H1 (cell line): ENCODE measurements at regions not wholly inside any gene's neighbourhood (a gene's known extent, or its start where the extent isn't known, plus 50 kb on each side); places are given as distances from the start of the nearest gene placed in this dataset.

Experiments
- CTCF ChIA-PET: fragments of 300-600 bp; sonication (Branson Sonifier 250); formaldehyde crosslinking; loops from one replicate; lab custom pipeline; 2021; ENCODE audit not compliant: partially characterized antibody; lab: Charles Lee
- POLR2A ChIA-PET: fragments of 300-600 bp; sonication (Branson Sonifier 250); formaldehyde crosslinking; loops from one replicate; lab custom pipeline; 2021; ENCODE audit warnings: inconsistent platforms; ENCODE audit not compliant: partially characterized antibody; lab: Charles Lee
- DNase-seq, 2 experiments: peaks; one replicate each; pipeline versions ENCODE4 v3.0.0 to v3.0.0-alpha.2; 2010 to 2022; ENCODE audit warnings: low spot score in 2 of 2, low read depth in 1 of 2, mixed read lengths in 1 of 2
- FAIRE-seq: peaks from 2 replicates; lab custom pipeline; 2011; peaks lifted over from hg19 to GRCh38; lab: Jason Lieb, UNC
- H2AFZ ChIP-seq: 2 replicates; pipeline ENCODE4 v1.8.1; 2012; ENCODE audit warnings: low read length, inconsistent platforms
- H2AK5ac ChIP-seq: 2 replicates; pipeline ENCODE4 v1.6.1; 2013; ENCODE audit warnings: low read depth, low read length
- H2BK120ac ChIP-seq: replicated peaks from 2 replicates; pipeline ENCODE3; 2013; ENCODE audit warnings: low read depth, low read length, inconsistent platforms
- H2BK12ac ChIP-seq: 2 replicates; pipeline ENCODE4 v1.6.1; 2013; ENCODE audit warnings: low read depth, low read length
- H2BK15ac ChIP-seq: 2 replicates; pipeline ENCODE4 v1.6.1; 2013; ENCODE audit warnings: low read length
- H2BK20ac ChIP-seq: 2 replicates; pipeline ENCODE4 v1.6.1; 2013; ENCODE audit warnings: low read length
- H2BK5ac ChIP-seq: 2 replicates; pipeline ENCODE4 v1.6.1; 2013; ENCODE audit warnings: low read depth, low read length
- H3K14ac ChIP-seq: 2 replicates; pipeline ENCODE4 v1.6.1; 2013; ENCODE audit warnings: inconsistent platforms; ENCODE audit not compliant: insufficient read length
- H3K18ac ChIP-seq: 2 replicates; pipeline ENCODE4 v1.6.1; 2013; ENCODE audit warnings: low read length; ENCODE audit errors: extremely low read depth
- H3K23ac ChIP-seq: 2 replicates; pipeline ENCODE4 v1.6.1; 2013; ENCODE audit warnings: inconsistent platforms; ENCODE audit not compliant: insufficient read length
- H3K23me2 ChIP-seq: 2 replicates; pipeline ENCODE4 v1.6.1; 2013; ENCODE audit warnings: low read depth, low read length
- H3K27ac ChIP-seq: 2 replicates; pipeline ENCODE4 v1.6.1; 2011; ENCODE audit warnings: low read depth, low read length, inconsistent platforms
- H3K27me3 ChIP-seq, 4 experiments: replicated peaks in 1 of 4; 1 replicate in 1 of 4; 2 replicates in 3 of 4; pipeline versions ENCODE4 v1.6.1 to v1.8.1; 2011 to 2013; ENCODE audit warnings: low read length in 3 of 4, mild to moderate bottlenecking in 3 of 4, inconsistent platforms in 2 of 4, mixed read lengths in 2 of 4, moderate library complexity in 1 of 4; ENCODE audit not compliant: control insufficient read depth in 3 of 4, insufficient read depth in 3 of 4; ENCODE audit errors: extremely low read depth in 1 of 4
- H3K36me3 ChIP-seq, 4 experiments: 2 replicates each; pipeline versions ENCODE4 v1.6.1 to v1.8.1; 2011 to 2013; ENCODE audit warnings: mild to moderate bottlenecking in 4 of 4, low read length in 3 of 4, moderate library complexity in 2 of 4, control low read depth in 1 of 4, inconsistent platforms in 1 of 4; ENCODE audit not compliant: insufficient read depth in 4 of 4, control insufficient read depth in 2 of 4
- H3K4ac ChIP-seq: replicated peaks from 2 replicates; pipeline ENCODE3; 2013; ENCODE audit warnings: low read length, low read depth, mixed read lengths, inconsistent platforms; ENCODE audit not compliant: insufficient read length
- H3K4me1 ChIP-seq, 4 experiments: replicated peaks in 1 of 4; 1 replicate in 1 of 4; 2 replicates in 3 of 4; pipeline versions ENCODE4 v1.6.1 to v1.8.1; 2011 to 2013; ENCODE audit warnings: low read length in 3 of 4, inconsistent platforms in 2 of 4, mixed read lengths in 1 of 4; ENCODE audit not compliant: insufficient read depth in 4 of 4, control insufficient read depth in 3 of 4
- H3K4me2 ChIP-seq, 2 experiments: 2 replicates each; pipeline versions ENCODE4 v1.6.1 to v1.8.1; 2011 to 2013; ENCODE audit warnings: low read depth in 2 of 2, low read length in 2 of 2, control low read depth in 1 of 2, inconsistent platforms in 1 of 2, mild to moderate bottlenecking in 1 of 2; ENCODE audit not compliant: insufficient read depth in 1 of 2
- H3K4me3 ChIP-seq, 4 experiments: fragments of 200-600, 300-600 bp in 1 of 4; sonication (generic), shearing (Covaris generic), sonication (Bioruptor Twin) in 1 of 4; 2 replicates each; pipeline versions ENCODE4 v1.5.1 to v1.8.1; 2011 to 2016; ENCODE audit warnings: low read length in 4 of 4, low read depth in 3 of 4, control low read depth in 2 of 4, inconsistent platforms in 2 of 4, mild to moderate bottlenecking in 2 of 4, mixed read lengths in 1 of 4, moderate library complexity in 1 of 4; ENCODE audit not compliant: insufficient read depth in 2 of 4; ENCODE audit errors: extremely low read depth in 1 of 4
- H3K56ac ChIP-seq: replicated peaks from 2 replicates; pipeline ENCODE3; 2013; ENCODE audit warnings: low read depth, mild to moderate bottlenecking, mixed read lengths, low read length, inconsistent platforms; ENCODE audit not compliant: insufficient read length
- H3K79me1 ChIP-seq: 2 replicates; pipeline ENCODE4 v1.6.1; 2013; ENCODE audit warnings: low read depth, low read length, control low read depth
- H3K79me2 ChIP-seq, 2 experiments: 2 replicates each; pipeline versions ENCODE4 v1.6.1 to v1.8.1; 2012 to 2013; ENCODE audit warnings: low read length in 2 of 2, mild to moderate bottlenecking in 2 of 2, inconsistent platforms in 1 of 2; ENCODE audit not compliant: insufficient read depth in 2 of 2, control insufficient read depth in 1 of 2
- H3K9ac ChIP-seq, 4 experiments: replicated peaks in 1 of 4; 1 replicate in 1 of 4; 2 replicates in 3 of 4; pipeline versions ENCODE4 v1.6.1 to v1.8.1; 2011 to 2013; ENCODE audit warnings: low read depth in 3 of 4, low read length in 3 of 4, control low read depth in 2 of 4, mild to moderate bottlenecking in 2 of 4, moderate library complexity in 2 of 4, inconsistent platforms in 1 of 4; ENCODE audit errors: extremely low read depth in 1 of 4
- H3K9me3 ChIP-seq, 2 experiments: 2 replicates each; pipeline versions ENCODE4 v1.6.1 to v1.8.1; 2012 to 2013; ENCODE audit warnings: mild to moderate bottlenecking in 2 of 2, moderate library complexity in 2 of 2, control low read depth in 1 of 2, inconsistent platforms in 1 of 2, low read depth in 1 of 2, low read length in 1 of 2, mixed read lengths in 1 of 2; ENCODE audit not compliant: insufficient read depth in 2 of 2
- H4K20me1 ChIP-seq, 2 experiments: replicated peaks in 1 of 2; 2 replicates each; pipeline versions ENCODE3 to v1.8.1; 2011 to 2013; ENCODE audit warnings: inconsistent platforms in 2 of 2, low read length in 2 of 2, mild to moderate bottlenecking in 1 of 2; ENCODE audit not compliant: insufficient read depth in 2 of 2, control insufficient read depth in 1 of 2
- H4K5ac ChIP-seq: 2 replicates; pipeline ENCODE4 v1.6.1; 2013; ENCODE audit warnings: low read length, low read depth, mixed read lengths, inconsistent platforms; ENCODE audit not compliant: insufficient read length
- H4K8ac ChIP-seq: 2 replicates; pipeline ENCODE4 v1.8.0; 2013; ENCODE audit warnings: mild to moderate bottlenecking, moderate library complexity, low read length, inconsistent platforms; ENCODE audit not compliant: insufficient read depth; ENCODE audit errors: extremely low read depth
- H4K91ac ChIP-seq: replicated peaks from 2 replicates; pipeline ENCODE3; 2013; ENCODE audit warnings: low read length, mixed read lengths, inconsistent platforms; ENCODE audit not compliant: insufficient read length
- CREB1 ChIP-seq: IDR thresholded peaks from 2 replicates; pipeline ENCODE4 v1.6.1; 2012; ENCODE audit warnings: inconsistent platforms
- EP300 ChIP-seq, 2 experiments: IDR thresholded peaks; 1 replicate in 1 of 2; 2 replicates in 1 of 2; pipeline ENCODE4 v1.6.1; 2011 to 2012; ENCODE audit warnings: low read depth in 2 of 2, low read length in 2 of 2, mild to moderate bottlenecking in 2 of 2, borderline replicate concordance in 1 of 2, inconsistent platforms in 1 of 2, moderate library complexity in 1 of 2
- EZH2 ChIP-seq: fragments of 200-600 bp; sonication (generic); IDR thresholded peaks from 2 replicates; pipeline ENCODE4 v1.7.1; 2012; ENCODE audit warnings: low read depth, mild to moderate bottlenecking, moderate library complexity, low read length, inconsistent platforms; ENCODE audit not compliant: severe bottlenecking
- FOSL1 ChIP-seq: IDR thresholded peaks from 2 replicates; pipeline ENCODE4 v1.6.1; 2011; ENCODE audit warnings: mild to moderate bottlenecking, low read depth, low read length, moderate library complexity; ENCODE audit not compliant: insufficient read depth
- MAX ChIP-seq: IDR thresholded peaks from 2 replicates; pipeline ENCODE4 v1.6.1; 2012; ENCODE audit warnings: inconsistent platforms
- PHF8 ChIP-seq: fragments of 200-600 bp; sonication (generic); conservative IDR thresholded peaks from 2 replicates; pipeline ENCODE4 v1.7.1; 2012; ENCODE audit warnings: low read depth, mild to moderate bottlenecking, inconsistent platforms, low read length, moderate library complexity
- POLR2A ChIP-seq, 2 experiments: IDR thresholded peaks; 1 replicate in 1 of 2; 2 replicates in 1 of 2; pipeline ENCODE4 v1.6.1; 2011; ENCODE audit warnings: low read depth in 2 of 2, low read length in 2 of 2, mild to moderate bottlenecking in 2 of 2; ENCODE audit errors: control extremely low read depth in 1 of 2
- RFX5 ChIP-seq: IDR thresholded peaks from 2 replicates; pipeline ENCODE4 v1.6.1; 2011; ENCODE audit warnings: low read depth, low read length, improper control_type of control experiment, borderline replicate concordance
- RNF2 ChIP-seq: fragments of 200-900, 300-1000 bp; sonication (generic); IDR thresholded peaks from 2 replicates; pipeline ENCODE4 v1.7.1; 2016; ENCODE audit warnings: borderline replicate concordance, low read depth, mild to moderate bottlenecking, antibody characterized with exemption, low read length; ENCODE audit not compliant: poor library complexity, severe bottlenecking; ENCODE audit errors: missing control alignments
- SIX5 ChIP-seq: IDR thresholded peaks from 2 replicates; pipeline ENCODE4 v1.6.1; 2011; ENCODE audit warnings: mild to moderate bottlenecking, low read depth, low read length
- SP1 ChIP-seq: IDR thresholded peaks from 2 replicates; pipeline ENCODE4 v1.6.1; 2011; ENCODE audit warnings: low read depth, low read length
- SP4 ChIP-seq: IDR thresholded peaks from 2 replicates; pipeline ENCODE4 v1.6.1; 2012; ENCODE audit warnings: low read length, inconsistent platforms
- SUZ12 ChIP-seq: fragments of 200-600 bp; sonication (generic); IDR thresholded peaks from 2 replicates; pipeline ENCODE4 v1.6.1; 2012; ENCODE audit warnings: mild to moderate bottlenecking, inconsistent platforms, low read length, moderate library complexity, mixed read lengths
- USF2 ChIP-seq: IDR thresholded peaks from 2 replicates; pipeline ENCODE4 v1.6.1; 2011; ENCODE audit warnings: low read length, improper control_type of control experiment
- WGBS, 2 experiments: shearing (Covaris generic) in 1 of 2; methylation state at CpG; one replicate each; pipeline versions ENCODE4 v1.1.6 to v1.1.7; 2013 to 2015; ENCODE audit warnings: low lambda C conversion rate in 2 of 2, mixed read lengths in 2 of 2, inconsistent platforms in 1 of 2, low coverage in 1 of 2, missing lambda C conversion rate in 1 of 2; ENCODE audit not compliant: insufficient replicate concordance in 2 of 2, insufficient coverage in 1 of 2, insufficient read length in 1 of 2; ENCODE audit errors: extremely low coverage in 1 of 2, missing lambda C conversion rate in 1 of 2; 5-methylcytosine and 5-hydroxymethylcytosine counted together

GRCh38 chr4:54802336-54802735 lies 144.6 kb downstream of the KIT start:
- Histone ChIP-seq H3K27ac (no peak overlapping the region), H2BK120ac (no peak overlapping the region), H3K36me3 (no peaks in the 10 kb centered on the region; a peak in 1 of 8 replicates), H2BK5ac (no peak overlapping the region), H3K23ac (no peak overlapping the region), H3K27me3 (no peaks in the 10 kb centered on the region), H3K4me1 (no peaks in the 10 kb centered on the region), H3K18ac (no peak overlapping the region), H2BK12ac (no peak overlapping the region), H3K4ac (no peak overlapping the region), H3K79me2 (no peaks in the 10 kb centered on the region), H4K5ac (no peak overlapping the region), H2AFZ (no peak overlapping the region), H4K91ac (no peak overlapping the region), H3K9ac (no peak overlapping the region), H2BK20ac (no peak overlapping the region), H3K9me3 (peaks cover 7 to 10% of the 10 kb centered on the region in 2 experiments; a peak in 2 of 4 replicates), H4K8ac (no peak overlapping the region), H3K14ac (no peak overlapping the region), H4K20me1 (no peaks in the 10 kb centered on the region), H2BK15ac (no peak overlapping the region), H3K4me3 (no peak overlapping the region), H3K23me2 (no peaks in the 10 kb centered on the region; the same call in 1 of the 2 replicates), H3K56ac (no peak overlapping the region), H3K79me1 (no peaks in the 10 kb centered on the region), H2AK5ac (no peak overlapping the region), H3K4me2 (no peak overlapping the region)
- no peak for FAIRE-seq
- POLR2A ChIA-PET, result no interaction called here
- no peak for DNase-seq
- CTCF ChIA-PET, result no interaction called here
- WGBS, 2 experiments, result 83% methylated on average over 2 of the region's 2 CpGs; no CpG with 5 or more reads in 1 of the 2 experiments
- TF ChIP-seq POLR2A (IDR thresholded peaks at IDR 0.05; ENCODE audit: control extremely low read depth in 1 of 2, low read depth in 2 of 2, low read length in 2 of 2) (no peak), CREB1 (no peak), RNF2 (no peak), USF2 (no peak), EZH2 (no peak), MAX (no peak), SP1 (no peak), SIX5 (no peak), FOSL1 (no peak), SUZ12 (no peak), SP4 (no peak), RFX5 (no peak), EP300 (IDR thresholded peaks at IDR 0.05; ENCODE audit: borderline replicate concordance in 1 of 2, low read depth in 2 of 2, low read length in 2 of 2) (no peak), PHF8 (no peak)
